OCI-LY1 (cell line): ENCODE measurements at regions not wholly inside any gene's neighbourhood (a gene's known extent, or its start where the extent isn't known, plus 50 kb on each side); places are given as distances from the start of the nearest gene placed in this dataset.

Source experiments
- CTCF ChIP-seq: fragments of 200-600 bp; sonication (generic), shearing (Covaris generic); IDR thresholded peaks from 2 replicates; pipeline ENCODE4 v1.5.1; 2017; ENCODE audit warnings: mild to moderate bottlenecking, antibody characterized with exemption, low read length, moderate library complexity, mixed read lengths
- EZH2 ChIP-seq: fragments of 200-600 bp; sonication (generic), shearing (Covaris generic); IDR thresholded peaks from 2 replicates; pipeline ENCODE4 v1.8.0; 2017; ENCODE audit warnings: borderline replicate concordance, mixed run types, mild to moderate bottlenecking, antibody characterized with exemption, low read length, moderate library complexity, mixed read lengths

- TF ChIP-seq CTCF (no peak), EZH2 (no peak)
These were observed 64.0 kb upstream of the ZNF681 start for GRCh38 chr19:23822735-23823134.
